ENCODE measurements at regions not wholly inside any gene's neighbourhood (a gene's known extent, or its start where the extent isn't known, plus 50 kb on each side); places are given as distances from the start of the nearest gene placed in this dataset.

DNA sequence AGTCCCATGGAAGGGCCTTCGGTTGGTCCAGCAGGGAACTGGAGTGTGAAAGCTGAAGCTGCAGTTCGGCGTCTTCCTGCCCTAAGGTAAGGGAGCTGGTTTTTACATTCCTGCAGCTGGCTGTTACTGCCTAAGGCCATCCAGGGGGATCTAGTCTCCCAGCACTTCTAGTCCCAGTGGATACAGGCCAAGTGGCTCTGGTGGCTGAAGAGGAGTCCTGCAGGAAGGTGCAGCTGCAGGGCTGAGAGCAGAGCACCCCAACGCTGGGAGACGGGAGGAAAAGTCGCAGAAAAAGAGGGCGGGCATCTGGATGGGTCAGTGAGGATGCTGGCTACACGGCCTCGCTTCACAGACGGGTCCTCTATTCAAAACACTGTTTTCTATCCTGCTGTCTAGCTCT lies 225.0 kb upstream of the HS6ST1 start:
- no peak for DNase-seq

DNA sequence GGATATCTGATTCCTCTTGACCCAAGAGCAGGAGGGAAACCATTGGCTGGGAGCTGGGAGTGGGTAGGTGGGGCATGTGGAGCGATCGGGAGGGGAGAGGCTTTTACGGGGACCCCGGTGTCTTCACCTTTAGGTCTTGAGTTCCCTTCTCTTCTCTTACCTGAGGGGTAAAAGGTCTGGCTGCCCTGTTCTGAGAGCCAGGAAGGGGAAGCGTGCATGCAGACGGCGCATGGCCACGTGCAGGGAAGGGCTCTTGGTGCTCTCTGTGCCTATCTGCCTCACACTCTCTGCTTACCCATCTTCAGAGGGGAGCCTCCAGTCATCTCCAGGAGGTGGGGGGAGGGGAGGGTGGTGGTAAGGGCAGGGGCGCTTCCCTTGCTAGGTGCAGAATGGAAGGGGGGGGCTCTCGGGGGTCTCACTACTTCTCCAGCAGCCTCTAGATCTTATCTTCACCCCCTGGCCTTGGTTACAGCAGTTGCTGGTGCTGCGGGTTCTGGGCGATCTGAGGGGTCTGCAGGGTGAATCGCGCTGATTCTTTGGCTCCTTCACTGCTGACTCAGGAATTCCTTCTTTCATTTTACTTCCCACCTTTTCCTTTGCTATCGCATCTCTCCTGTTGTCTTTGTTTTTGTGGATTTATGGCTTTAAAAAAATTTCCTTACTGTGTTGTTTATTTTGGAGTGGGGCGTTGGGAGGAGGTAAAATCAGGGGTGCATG lies 225.8 kb upstream of the HS6ST1 start:
- DNase-seq, result no peak

DNA sequence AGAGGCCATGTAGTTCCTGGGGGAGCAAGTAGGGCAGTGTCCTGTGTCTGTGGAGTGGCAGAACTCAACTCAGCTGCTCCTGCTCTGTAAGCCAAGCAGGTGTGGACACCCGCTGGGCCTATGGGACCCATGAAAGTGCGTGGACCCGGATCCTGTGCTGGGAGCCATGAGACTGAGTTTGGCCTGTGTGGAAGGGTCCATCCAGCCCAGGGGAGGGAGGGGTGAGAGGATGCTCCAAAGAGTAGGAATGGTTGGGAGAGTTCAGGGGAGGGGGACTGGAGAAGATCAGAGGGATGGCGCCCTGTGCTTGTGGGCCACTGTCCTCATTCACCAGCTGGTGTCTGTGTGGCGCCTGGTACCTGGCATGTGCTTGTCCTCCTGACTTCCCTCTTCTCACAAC lies 226.4 kb upstream of the HS6ST1 start:
- DNase-seq, result no peak

DNA sequence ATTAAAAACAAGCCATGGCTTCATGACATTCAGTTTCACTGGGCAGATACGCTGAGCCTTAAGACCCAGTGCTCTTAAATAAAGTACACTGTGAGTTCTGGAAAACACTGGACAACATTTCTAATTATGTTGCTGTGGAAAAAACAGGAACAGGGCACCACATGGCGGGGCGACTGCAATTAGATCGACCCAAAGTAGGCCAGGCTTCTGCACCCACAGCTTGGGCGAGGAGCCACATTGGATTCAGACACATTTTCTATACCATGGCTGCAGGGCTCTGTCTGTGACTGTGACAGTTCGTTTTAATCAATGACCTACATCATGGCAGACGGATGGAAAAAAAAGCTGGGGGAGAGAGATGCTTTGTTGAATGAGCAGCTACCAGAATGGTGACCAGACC lies 227.2 kb upstream of the HS6ST1 start:
- no peak for DNase-seq

DNA sequence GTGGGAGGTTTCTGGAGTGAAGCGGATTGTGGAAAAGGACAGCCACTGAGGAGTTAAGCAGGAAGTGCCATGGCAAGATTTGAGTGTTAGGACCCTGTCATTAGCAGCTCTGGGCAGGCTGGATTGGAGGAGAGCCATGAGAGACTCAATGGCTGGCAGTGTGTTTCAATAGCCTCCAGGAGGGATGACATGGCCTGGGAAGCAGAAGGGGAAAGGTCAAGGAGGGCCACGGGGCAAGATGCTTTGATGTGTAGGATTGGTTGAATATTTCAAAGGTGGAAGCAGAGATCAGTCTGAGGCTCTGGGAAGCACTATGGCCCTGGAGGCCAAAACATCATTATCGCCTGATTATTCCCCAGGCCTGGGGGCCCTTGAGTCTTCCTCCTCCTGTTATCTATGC lies 229.0 kb upstream of the HS6ST1 start:
- DNase-seq, result no peak

DNA sequence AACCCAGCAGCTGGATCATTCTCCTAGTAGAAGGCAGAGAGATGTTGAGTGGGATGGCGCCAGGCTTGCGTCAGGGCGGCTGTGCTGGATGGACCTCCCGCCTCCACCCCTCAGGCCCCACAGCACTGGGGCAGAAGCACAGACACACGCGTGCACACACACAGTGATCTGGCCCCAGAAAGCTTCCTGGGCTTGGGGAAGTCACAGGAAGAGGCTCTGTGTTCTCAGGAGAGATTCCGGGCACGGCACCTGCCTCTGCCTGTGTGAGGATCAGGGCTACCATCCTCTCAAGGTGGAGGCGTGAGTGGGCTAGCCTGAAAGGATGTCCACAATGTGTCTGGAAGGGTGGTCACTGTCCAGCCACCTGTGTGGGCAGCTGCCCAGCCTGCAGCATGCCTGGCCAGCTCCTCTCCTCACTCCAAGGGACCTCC lies 229.8 kb upstream of the HS6ST1 start:
- DNase-seq, result no peak

DNA sequence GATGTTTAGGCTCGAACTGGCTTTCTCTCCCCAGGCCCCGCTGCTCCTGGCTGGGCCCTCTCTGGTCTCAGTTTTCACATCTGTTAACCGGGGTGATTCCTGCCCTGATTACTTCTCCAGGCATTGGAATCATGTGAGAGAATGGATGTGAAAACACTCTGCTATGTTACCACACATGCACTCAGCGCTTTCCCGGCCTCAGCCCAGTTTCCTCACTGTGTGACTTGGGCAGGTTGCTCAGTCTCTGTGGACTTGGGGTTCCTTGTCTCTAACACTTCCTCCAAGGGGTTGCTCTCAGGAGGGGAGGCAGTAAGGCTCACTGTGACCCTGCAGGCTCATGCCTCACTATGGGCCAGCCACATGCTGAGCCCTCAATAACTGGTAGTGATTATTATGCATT lies 230.4 kb upstream of the HS6ST1 start:
- DNase-seq, result no peak

DNA sequence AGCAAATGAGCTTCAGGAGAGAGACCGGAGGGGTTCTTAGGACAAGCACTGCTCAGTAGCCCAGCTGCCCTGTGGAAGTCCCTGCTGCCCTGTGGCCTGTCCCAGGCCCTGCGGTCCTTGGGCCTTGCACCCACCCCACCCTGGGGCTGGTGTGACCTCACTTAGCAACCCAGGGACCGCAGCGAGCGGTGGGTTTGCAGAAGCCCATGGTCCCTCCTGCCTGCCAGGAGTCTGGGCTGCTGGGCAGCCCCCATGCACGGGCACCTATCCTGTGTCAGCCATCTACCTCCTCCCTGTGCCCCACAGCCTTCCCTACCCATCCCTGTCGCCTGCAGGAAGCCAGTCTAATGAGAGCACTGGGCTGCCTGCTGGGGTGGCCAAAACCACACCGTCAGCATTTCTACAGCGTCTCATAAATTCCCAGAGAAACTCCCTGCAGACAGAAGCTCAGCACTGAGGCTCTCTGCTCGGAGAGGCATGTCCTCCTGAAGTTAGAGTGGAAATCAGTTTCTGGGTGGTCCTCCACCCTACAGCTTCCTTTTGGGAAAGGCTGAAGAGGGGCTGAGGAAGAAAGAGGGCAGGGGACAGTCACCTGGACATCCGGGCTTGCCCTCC lies 231.1 kb upstream of the HS6ST1 start:
- DNase-seq, result no peak

DNA sequence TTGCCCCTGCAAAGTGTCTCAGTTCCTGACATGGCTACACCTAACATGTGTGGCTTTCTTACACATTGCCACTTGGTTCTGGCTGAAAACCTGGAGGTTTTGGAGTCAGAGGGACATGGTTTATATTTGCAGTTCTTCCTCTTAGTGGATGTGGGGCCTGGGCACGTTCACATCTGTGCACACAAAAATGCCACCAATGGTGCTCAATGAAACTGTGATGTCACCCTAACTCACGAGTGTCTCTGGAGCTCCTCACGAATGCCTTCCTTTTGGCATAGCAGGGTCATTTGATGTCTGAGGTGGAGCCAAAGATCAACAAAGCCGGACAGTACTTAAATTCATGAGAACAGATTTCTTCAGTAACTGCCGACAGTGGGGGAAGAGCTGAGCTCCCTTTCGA lies 231.7 kb upstream of the HS6ST1 start:
- no peak for DNase-seq

DNA sequence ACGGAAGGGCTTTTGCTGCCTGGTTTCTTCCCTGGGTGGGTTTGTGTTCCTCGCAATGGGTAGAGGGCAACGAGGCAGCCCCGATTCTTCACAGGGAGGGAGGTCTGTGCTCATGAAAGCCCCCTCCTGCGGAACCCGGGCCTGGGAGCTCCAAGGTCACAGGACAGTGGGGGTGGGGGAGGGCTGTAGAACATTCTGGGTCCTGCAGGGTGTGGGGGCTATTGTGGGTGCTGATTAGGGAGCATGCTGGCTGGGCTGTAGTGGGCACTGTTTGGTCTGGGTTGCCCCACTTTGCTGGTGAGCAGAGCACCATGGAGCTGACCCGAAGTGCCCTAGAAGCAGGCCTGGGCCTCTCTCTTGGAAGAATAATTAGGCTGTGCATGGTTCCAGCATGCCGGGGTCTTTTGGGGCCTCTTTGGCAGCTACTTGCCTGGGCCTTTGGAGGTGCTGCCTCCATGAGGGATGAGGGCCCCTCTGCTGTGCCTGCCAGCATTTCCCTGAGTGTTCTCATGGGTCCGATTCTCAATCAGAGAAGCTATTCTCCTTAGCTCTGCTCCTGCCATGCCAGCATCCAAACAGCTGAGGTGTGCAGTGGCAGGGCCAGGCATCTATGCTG lies 232.2 kb upstream of the HS6ST1 start:
- no peak for DNase-seq

DNA sequence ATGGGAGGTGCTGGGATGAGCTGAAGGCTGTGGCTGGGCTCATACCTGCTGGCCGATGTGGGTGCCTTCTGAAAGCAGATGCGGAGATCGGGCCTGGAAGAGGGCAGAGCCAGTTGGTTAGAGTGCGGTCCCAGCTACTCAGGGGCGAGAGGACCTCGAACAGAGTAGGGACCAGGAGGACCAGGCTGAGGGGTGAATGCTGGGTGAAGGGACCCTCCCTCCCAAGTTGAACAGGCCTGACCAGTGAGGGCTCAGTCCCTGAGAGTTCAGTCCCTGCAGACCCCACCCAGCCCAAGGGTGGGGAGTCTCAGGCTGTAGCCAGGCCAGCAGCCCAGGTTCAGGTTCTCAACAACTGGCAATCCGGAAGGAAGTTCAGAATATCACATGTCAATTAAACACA lies 232.8 kb upstream of the HS6ST1 start:
- DNase-seq, result no peak

DNA sequence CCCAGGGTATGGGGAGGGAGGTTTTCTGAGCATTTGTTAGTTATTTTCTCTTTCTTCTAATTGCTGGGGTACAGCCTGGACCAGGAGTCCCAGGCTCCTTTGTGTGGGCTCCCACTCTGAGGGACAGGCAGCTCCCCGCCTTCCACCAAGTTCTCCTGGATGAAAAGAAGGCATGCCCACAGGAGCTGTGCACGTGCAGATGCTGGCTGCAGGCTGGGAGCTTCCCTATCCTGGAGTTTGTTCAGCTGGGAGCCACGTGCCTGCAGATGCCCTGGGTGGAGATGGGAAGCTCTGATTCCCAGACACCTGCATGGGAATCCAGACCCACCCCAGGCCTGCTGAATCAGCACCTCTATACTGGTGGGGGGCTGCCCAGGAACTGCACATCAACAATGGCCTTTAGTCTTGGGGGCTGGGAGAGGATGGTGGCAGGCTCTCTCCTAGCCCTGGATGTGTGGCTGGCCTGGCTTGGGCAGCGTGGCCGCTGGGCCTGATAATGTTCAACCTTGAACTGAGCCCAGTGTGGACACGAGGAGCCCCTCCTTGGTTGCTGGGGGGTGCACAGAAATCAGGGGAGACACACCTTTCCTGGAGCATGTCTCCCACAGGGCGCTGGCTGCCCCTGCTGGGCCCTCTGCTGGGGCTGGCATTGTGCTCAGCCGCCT lies 233.6 kb upstream of the HS6ST1 start:
- DNase-seq, result no peak

DNA sequence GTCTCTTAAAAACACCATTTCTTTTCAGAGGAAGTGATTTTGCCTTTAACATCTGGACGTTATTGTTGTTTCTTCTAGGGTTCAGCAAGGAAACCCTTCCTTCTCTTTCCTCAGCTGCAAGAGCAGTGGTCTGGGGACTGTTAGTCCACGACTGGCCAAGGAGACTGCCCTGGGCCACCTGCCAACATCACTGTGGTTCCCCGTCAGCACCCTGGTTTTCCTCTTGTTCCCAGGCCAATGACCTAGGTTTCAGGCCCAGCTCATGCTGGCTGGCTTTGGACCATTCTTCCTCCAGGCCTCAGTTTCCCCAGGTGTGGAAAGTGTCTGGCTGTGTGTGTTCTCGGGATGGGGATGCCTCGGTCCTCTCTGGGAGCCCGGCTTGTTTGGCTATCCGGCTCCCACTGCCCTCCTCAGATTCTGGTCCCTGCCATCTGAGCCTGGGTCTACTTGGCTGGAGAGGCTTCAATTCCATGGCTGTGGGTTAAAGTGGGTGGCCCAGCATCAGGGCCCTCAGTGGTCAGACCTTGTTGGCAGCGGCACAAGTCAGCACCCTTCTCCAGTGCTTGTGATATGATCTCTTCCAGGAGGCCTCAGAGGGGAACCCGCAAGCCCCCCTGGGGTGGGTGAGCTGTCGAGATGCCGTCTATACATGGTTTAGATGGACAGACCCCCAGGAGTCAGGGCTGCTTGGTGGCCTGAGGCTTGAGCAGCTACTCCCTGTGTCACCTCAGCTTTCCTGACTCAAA lies 234.3 kb upstream of the HS6ST1 start:
- no peak for DNase-seq

DNA sequence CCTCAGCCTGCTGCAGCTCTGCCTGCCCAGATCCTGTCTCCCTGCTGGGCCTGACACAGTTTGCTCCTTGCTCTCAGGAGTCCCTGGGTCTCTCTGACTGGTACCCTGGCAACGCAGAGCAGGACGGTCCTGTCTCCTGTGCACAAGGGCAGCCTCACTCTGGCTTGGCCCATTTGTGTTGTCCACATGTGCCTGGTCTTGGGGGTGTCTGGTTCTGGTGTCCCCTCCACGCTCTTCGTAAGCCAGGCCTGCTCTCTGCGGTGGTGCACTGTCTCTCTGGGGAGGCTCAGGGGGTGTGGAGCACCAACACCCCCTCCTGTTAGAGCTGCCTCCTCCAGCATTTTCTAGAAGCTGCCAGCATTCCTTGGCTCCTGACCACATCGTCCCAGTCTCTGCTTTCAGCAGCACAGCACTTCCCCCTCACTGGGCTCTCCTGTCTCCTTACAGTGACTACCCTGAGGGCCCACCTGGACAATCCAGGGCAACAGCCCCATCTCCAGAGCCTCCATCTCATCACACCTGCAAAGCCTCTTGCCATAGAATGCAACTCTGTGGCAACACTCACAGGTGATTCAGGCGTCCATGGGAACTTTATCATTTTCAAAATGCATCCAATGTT lies 235.6 kb upstream of the HS6ST1 start:
- DNase-seq, result no peak

DNA sequence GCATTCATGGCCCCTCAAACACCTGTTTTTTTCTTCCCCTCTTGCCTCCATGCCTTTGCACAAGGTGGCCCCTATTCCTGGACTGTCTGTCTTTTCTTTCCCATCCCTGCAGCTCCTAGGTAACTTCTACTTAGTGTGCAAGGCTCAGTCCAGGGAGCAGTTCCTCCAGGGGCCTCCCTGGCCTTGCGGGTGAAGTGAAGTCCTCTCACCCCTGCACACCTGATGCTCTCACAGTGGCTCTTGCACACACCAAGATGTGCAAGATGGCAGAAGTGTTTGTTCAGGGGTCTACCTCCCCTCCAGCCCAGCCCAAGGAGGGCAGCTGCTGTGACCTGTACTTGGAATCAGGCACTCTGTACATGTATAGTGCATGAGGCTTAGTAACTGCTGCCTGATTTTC lies 236.8 kb upstream of the HS6ST1 start:
- no peak for DNase-seq

DNA sequence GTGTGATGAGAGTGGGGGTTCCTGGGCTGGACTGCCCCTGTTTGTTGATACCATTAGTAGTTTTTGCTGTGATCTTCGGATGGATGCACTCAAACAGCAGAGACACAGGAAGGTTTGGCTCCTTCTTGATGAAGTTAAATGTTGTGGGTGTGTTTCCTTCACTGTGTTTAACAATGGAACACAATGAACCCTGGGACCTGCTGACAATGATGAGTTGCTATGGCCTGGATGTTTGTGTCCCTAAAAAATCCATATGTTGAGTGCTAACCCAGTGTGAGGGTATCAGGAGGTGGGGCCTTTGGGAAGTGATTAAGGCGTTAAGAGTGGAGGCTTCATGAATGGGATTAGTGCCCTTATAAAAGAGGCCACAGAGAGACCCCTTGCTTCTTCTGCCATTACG lies 237.4 kb upstream of the HS6ST1 start:
- DNase-seq, result no peak

DNA sequence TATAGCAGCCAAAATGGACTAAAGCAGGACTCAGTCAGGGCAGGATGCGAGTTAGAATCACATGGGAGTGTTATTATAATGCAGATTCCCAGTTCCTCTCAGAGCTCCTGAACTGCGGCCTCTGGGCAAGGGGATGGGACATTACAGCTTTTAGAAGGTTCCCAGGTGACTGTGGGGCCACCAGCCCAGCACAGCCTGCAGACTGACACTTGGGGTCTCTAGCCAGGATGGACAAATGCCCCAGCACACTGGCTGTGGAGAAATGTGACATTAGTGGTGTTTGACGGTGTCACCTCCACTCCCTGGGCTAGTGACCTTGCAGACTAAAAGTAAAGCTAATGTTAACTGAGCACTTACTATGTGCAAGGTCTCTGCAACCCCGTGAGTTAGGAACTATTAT lies 238.0 kb upstream of the HS6ST1 start:
- no peak for DNase-seq

DNA sequence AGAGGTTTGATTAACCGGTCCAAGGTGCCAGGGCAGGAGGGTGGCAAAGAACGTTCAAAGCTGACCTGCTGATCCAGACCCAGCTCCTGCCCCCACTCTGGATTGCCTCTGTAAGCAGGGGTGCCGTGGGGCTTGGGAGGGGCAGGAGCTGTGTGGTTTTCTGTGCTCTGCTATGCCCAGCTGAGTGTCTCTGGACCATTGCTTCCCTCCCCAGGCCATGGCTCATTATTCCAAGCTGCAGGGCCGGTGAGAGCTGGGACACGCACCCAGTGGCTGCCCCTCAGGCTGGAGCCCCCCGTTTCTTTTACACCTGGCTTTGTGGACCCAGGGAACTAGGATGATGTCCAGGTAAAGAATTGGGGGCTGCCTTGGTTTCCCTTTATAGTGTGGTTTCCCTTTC lies 238.4 kb upstream of the HS6ST1 start:
- no peak for DNase-seq

DNA sequence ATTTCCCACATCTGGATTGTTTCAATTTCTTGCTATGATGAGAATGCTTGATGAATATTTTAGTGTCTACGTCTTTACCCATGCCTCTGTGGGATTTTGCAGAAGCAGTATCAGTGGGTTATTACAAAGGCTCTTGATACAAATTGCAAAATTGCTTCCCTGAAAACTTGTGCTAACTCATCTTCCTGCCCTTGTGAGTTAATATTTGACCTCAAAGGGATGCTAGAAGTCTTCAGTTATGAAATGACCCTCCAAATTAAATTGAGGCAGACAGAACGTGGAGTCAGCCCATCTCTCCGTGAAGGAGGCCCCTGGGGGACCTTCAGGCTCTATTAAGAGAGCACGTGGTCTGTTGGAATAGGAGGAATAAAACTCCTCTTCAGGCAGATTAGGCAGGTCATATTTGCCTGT lies 239.2 kb upstream of the HS6ST1 start:
- DNase-seq, result no peak

DNA sequence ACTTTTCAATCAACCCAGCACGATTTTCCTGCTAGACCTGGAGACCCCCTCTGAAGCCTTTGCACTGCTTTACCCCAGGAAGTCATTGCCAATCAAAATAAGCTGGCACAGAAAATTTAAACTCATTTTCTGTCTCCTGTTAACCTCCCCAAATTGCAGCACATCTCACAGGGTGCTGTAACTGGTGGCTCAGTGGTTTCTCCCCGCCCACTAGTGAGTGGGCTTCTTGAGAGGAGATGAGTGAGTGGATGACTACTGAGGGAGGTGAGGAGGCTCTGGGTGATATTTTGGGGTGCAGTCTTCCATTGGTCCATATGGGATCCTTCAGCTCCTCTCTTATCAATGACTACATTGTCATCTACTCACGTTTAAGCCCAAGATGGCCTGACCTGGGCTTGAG lies 239.8 kb upstream of the HS6ST1 start:
- no peak for DNase-seq

DNA sequence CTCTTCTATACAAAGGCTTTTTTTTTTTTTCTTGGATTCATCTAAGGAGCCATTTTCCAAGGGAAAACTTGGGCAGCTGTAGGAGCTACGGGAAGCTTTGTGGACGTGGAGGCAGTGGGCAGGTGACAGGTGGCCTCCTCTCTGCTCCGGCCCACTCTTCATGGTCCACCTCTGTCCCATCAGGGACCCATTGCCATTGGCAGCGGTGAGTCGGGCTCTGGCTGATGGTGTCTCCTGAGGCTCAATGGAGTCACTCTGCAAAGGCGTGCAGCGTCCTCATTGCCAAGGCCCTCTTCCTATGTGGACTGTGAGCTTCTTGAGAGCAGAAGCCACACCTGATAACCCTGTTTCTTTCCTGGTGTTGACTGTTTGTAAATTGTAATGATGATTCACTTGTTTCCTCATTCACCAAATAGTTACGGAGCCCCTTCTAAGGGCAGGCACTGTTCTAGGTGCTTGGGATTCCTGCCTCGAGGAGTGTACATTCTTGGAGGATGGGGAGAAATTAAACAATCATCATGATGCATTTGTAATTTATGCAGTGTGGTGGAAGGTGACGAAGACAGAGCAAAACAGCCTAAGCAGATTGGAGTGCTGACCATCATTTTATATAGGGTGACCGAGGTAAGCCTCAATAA lies 240.3 kb upstream of the HS6ST1 start:
- DNase-seq, result no peak
